Keratinocyte (primary cell): ENCODE measurements at regions not wholly inside any gene's neighbourhood (a gene's known extent, or its start where the extent isn't known, plus 50 kb on each side); places are given as distances from the start of the nearest gene placed in this dataset.

Experiments
- EZH2 ChIP-seq: IDR thresholded peaks from one replicate; pipeline ENCODE4 v1.6.1; 2012; ENCODE audit warnings: inconsistent platforms, mild to moderate bottlenecking, low read length, moderate library complexity
- TF ChIP-seq, protein P1 (sequence below), 3 experiments: IDR thresholded peaks in 1 of 3; conservative IDR thresholded peaks in 1 of 3; optimal IDR thresholded peaks in 1 of 3; 2 replicates in 2 of 3; 3 replicates in 1 of 3; pipeline versions ENCODE3 to v1.5.1; 2011; ENCODE audit warnings: low read length in 3 of 3, mild to moderate bottlenecking in 3 of 3, moderate library complexity in 2 of 3, control low read depth in 1 of 3, inconsistent platforms in 1 of 3; ENCODE audit not compliant: insufficient read depth in 2 of 3; ENCODE audit errors: extremely low read depth in 1 of 3

DNA sequence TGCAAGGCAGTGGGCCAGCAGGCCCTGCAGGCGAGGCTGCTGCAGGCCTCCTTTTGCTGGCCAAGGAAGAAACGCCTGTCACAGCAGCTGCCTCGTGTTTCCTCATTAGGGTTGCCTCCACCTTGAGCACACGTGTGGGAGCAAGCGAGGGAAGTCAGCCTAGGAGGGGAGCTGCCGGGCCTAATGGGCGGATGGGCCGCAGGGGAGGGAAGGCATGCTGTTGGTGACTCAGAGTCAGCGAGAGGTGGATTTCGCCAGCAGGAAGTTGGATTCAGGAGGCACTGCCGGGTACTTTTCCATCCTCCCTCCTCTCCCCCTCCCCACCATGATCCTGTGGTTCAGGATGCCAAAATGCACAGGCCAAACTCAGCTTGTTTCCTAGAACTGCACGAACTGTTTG lies 498.7 kb downstream of the METTL15 start:
- TF ChIP-seq, protein P1, sequence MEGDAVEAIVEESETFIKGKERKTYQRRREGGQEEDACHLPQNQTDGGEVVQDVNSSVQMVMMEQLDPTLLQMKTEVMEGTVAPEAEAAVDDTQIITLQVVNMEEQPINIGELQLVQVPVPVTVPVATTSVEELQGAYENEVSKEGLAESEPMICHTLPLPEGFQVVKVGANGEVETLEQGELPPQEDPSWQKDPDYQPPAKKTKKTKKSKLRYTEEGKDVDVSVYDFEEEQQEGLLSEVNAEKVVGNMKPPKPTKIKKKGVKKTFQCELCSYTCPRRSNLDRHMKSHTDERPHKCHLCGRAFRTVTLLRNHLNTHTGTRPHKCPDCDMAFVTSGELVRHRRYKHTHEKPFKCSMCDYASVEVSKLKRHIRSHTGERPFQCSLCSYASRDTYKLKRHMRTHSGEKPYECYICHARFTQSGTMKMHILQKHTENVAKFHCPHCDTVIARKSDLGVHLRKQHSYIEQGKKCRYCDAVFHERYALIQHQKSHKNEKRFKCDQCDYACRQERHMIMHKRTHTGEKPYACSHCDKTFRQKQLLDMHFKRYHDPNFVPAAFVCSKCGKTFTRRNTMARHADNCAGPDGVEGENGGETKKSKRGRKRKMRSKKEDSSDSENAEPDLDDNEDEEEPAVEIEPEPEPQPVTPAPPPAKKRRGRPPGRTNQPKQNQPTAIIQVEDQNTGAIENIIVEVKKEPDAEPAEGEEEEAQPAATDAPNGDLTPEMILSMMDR (optimal IDR thresholded peaks at IDR 0.05 in 1 of 3, IDR thresholded peaks at IDR 0.05 in 1 of 3, conservative IDR thresholded peaks at IDR 0.05 in 1 of 3; ENCODE audit: extremely low read depth in 1 of 3, insufficient read depth in 2 of 3, low read length in 3 of 3), result no peak
- TF ChIP-seq EZH2, result no peak
